ENCODE measurements at regions not wholly inside any gene's neighbourhood (a gene's known extent, or its start where the extent isn't known, plus 50 kb on each side); places are given as distances from the start of the nearest gene placed in this dataset.

GRCh38 chr5:6274846-6275543 lies 103.4 kb downstream of the MED10 start:
- TF ChIP-seq CTCF (IDR thresholded peaks at IDR 0.05) (no peak), POLR2A (IDR thresholded peaks at IDR 0.05) (no peak)
